DOHH2 (cell line): ENCODE measurements at regions not wholly inside any gene's neighbourhood (a gene's known extent, or its start where the extent isn't known, plus 50 kb on each side); places are given as distances from the start of the nearest gene placed in this dataset.

Experiments used
- H3F3A ChIP-seq: fragments of 200-600 bp; sonication (generic), shearing (Covaris generic); 2 replicates; pipeline ENCODE4 v1.6.0; 2016; ENCODE audit warnings: antibody characterized with exemption, mild to moderate bottlenecking; ENCODE audit not compliant: control insufficient read depth, insufficient read depth
- H3K27ac ChIP-seq: fragments of 200-600 bp; sonication (generic); 2 replicates; pipeline ENCODE4 v1.5.1; 2014; ENCODE audit warnings: low read depth, mild to moderate bottlenecking, low read length, moderate library complexity
- H3K27me3 ChIP-seq: fragments of 200-600 bp; sonication (generic); 2 replicates; pipeline ENCODE4 v1.6.1; 2014; ENCODE audit warnings: mild to moderate bottlenecking, low read length, mixed read lengths; ENCODE audit not compliant: control insufficient read depth
- H3K36me3 ChIP-seq: fragments of 200-600 bp; sonication (generic); 2 replicates; pipeline ENCODE4 v1.6.1; 2014; ENCODE audit warnings: mild to moderate bottlenecking, low read length, moderate library complexity, mixed read lengths; ENCODE audit not compliant: control insufficient read depth
- H3K4me1 ChIP-seq: fragments of 200-600 bp; sonication (generic); 2 replicates; pipeline ENCODE4 v1.6.1; 2014; ENCODE audit warnings: mild to moderate bottlenecking, low read length, mixed read lengths; ENCODE audit not compliant: control insufficient read depth
- H3K4me2 ChIP-seq: fragments of 200-600 bp; sonication (generic); 2 replicates; pipeline ENCODE4 v1.6.0; 2014; ENCODE audit warnings: mild to moderate bottlenecking, low read length, moderate library complexity
- H3K4me3 ChIP-seq: fragments of 200-600 bp; sonication (generic); 2 replicates; pipeline ENCODE4 v1.5.1; 2014; ENCODE audit warnings: mild to moderate bottlenecking, low read length, mixed read lengths
- H3K79me2 ChIP-seq: fragments of 200-600 bp; sonication (generic); 2 replicates; pipeline ENCODE4 v1.6.1; 2014; ENCODE audit warnings: mild to moderate bottlenecking, low read length, mixed read lengths; ENCODE audit not compliant: control insufficient read depth
- H3K9me2 ChIP-seq: fragments of 200-600 bp; sonication (generic); replicated peaks from 2 replicates; pipeline ENCODE4 v1.6.1; 2014; ENCODE audit warnings: mild to moderate bottlenecking, low read length, mixed read lengths; ENCODE audit not compliant: control insufficient read depth
- H3K9me3 ChIP-seq: fragments of 200-600 bp; sonication (generic); 2 replicates; pipeline ENCODE4 v1.6.1; 2014; ENCODE audit warnings: antibody characterized with exemption, low read length, mixed read lengths; ENCODE audit not compliant: control insufficient read depth, insufficient read depth
- H4K20me1 ChIP-seq: fragments of 200-600 bp; sonication (generic); 2 replicates; pipeline ENCODE4 v1.6.0; 2014; ENCODE audit warnings: low read depth, mild to moderate bottlenecking, antibody characterized with exemption, low read length, moderate library complexity; ENCODE audit not compliant: control insufficient read depth, insufficient read depth
- EZH2phosphoT487 ChIP-seq: fragments of 200-600 bp; sonication (generic); IDR thresholded peaks from 2 replicates; pipeline ENCODE4 v1.6.1; 2017; ENCODE audit warnings: borderline replicate concordance, mild to moderate bottlenecking, antibody characterized with exemption, low read length, moderate library complexity, mixed read lengths
- TF ChIP-seq, protein P1 (sequence below): fragments of 200-600 bp; sonication (generic); IDR thresholded peaks from one replicate; pipeline ENCODE4 v1.5.1; 2014; ENCODE audit warnings: antibody characterized with exemption, mild to moderate bottlenecking, low read depth, low read length; ENCODE audit not compliant: poor library complexity, severe bottlenecking

DNA sequence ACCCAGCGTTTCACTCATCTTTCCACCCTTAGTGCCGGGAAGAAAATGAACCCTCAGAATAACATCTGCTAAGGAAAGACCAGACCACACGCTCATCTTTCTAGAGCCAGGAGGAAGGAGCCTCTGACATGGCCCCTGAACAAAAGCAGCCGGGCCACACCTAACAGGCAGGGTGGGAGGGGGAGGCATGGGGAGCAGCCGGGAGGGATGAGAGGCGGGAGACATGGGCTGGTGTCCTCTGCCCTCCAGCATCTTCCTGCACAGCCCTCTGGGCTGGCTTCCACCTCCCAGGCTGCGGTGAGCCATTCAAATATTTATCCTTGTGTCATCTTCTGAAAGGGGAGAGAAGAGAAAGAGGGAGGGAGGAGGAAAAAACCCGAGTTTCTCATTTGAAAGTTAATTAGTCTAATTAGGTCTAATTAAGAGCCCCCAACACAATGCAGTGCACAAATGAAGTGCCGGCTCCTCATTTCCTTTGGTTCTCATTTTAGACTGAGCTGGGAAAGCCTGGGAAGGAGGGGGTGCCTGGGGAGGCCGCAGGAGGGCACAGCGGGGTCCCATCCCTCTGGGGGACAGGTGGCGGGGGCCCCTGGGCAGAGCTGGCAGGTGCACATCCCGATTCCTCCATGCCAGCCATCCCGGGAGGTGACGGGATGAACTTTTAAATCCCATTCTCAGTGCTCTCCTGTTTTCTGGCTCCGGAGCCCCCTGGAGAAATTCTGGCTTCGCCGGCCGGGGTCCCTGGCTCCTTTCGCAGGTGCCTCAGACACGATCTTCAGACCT, 90.5 kb downstream of the ENGASE start:
- no peak overlapping the region for H3K27ac ChIP-seq
- TF ChIP-seq, protein P1, sequence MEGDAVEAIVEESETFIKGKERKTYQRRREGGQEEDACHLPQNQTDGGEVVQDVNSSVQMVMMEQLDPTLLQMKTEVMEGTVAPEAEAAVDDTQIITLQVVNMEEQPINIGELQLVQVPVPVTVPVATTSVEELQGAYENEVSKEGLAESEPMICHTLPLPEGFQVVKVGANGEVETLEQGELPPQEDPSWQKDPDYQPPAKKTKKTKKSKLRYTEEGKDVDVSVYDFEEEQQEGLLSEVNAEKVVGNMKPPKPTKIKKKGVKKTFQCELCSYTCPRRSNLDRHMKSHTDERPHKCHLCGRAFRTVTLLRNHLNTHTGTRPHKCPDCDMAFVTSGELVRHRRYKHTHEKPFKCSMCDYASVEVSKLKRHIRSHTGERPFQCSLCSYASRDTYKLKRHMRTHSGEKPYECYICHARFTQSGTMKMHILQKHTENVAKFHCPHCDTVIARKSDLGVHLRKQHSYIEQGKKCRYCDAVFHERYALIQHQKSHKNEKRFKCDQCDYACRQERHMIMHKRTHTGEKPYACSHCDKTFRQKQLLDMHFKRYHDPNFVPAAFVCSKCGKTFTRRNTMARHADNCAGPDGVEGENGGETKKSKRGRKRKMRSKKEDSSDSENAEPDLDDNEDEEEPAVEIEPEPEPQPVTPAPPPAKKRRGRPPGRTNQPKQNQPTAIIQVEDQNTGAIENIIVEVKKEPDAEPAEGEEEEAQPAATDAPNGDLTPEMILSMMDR, result no peak
- no peak for TF ChIP-seq EZH2phosphoT487
- H3K4me1 ChIP-seq, result peaks cover 10% of the 10 kb centered on the region
- no peak overlapping the region for H3K4me3 ChIP-seq
- no peaks in the 10 kb centered on the region for H3K79me2 ChIP-seq
- H3F3A ChIP-seq, result no peaks in the 10 kb centered on the region
- no peaks in the 10 kb centered on the region for H3K9me3 ChIP-seq
- no peaks in the 10 kb centered on the region for H3K36me3 ChIP-seq
- no peaks in the 10 kb centered on the region for H3K27me3 ChIP-seq
- H3K4me2 ChIP-seq, result no peak overlapping the region
- H3K9me2 ChIP-seq, result no peaks in the 10 kb centered on the region
- no peaks in the 10 kb centered on the region for H4K20me1 ChIP-seq

DNA sequence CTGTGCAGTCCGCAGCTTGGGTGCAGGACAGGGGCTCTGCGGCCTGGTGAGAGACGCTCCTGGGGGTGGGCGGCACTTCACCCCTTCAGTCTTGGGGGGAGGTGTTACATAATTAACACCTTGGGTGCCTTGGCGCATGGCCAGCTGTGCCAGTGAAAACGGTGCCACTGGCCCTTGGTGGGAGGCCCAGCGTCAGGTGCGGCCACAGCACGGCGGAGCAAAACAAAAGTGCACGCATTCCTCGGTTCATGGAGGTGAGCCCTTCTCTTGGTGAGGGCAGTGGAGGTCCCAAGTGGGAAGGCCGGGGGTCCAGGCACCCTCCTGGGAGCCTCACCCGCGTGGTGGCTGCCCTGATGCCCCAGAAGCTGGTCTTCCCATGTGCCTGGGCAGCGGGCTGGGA, 89.8 kb downstream of the ENGASE start:
- no peak for TF ChIP-seq EZH2phosphoT487
- TF ChIP-seq, protein P1, result no peak
- Histone ChIP-seq H3K27me3 (no peaks in the 10 kb centered on the region), H3K36me3 (no peaks in the 10 kb centered on the region), H3K4me1 (peaks cover 10% of the 10 kb centered on the region), H3K9me2 (no peaks in the 10 kb centered on the region), H3K27ac (no peak overlapping the region), H3K9me3 (no peaks in the 10 kb centered on the region), H3K4me3 (no peak overlapping the region), H4K20me1 (no peaks in the 10 kb centered on the region), H3F3A (no peaks in the 10 kb centered on the region), H3K79me2 (no peaks in the 10 kb centered on the region), H3K4me2 (no peak overlapping the region)

DNA sequence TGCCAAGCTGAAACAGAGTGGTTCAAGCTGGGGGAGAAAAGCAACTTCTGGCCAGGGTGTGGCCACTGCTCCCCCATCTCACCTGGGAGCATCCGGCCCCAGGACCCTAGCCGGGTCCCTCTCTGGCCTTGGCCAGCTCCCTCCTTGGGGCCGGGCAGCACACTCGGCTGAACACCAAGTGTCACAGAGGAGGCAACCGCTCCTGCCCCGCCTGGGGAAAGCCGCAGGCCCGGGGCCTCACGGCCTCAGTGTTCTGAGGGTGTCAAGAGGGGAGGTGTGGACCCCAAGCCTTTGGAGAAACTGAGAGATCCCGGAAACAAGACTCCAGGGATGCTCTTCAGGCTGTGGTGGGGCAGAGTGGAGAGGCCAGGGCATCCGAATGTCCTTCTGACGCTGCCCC, 88.4 kb downstream of the ENGASE start:
- TF ChIP-seq, protein P1, result no peak
- TF ChIP-seq EZH2phosphoT487, result no peak
- peaks cover 10% of the 10 kb centered on the region for H3K4me1 ChIP-seq
- no peaks in the 10 kb centered on the region for H4K20me1 ChIP-seq
- no peaks in the 10 kb centered on the region for H3K9me2 ChIP-seq
- H3K27ac ChIP-seq, result no peak overlapping the region
- no peak overlapping the region for H3K4me3 ChIP-seq
- no peaks in the 10 kb centered on the region for H3K9me3 ChIP-seq
- H3K27me3 ChIP-seq, result no peaks in the 10 kb centered on the region
- H3F3A ChIP-seq, result no peaks in the 10 kb centered on the region
- H3K4me2 ChIP-seq, result no peak overlapping the region
- no peaks in the 10 kb centered on the region for H3K36me3 ChIP-seq
- no peaks in the 10 kb centered on the region for H3K79me2 ChIP-seq
